Activated T-helper 2 cell treated with anti-CD3 and anti-CD28 coated beads, Interferon-gamma antibody, Interleukin-2, Interleukin-4, amounts not matched to agents 10 μg/mL and 5 μg/mL and 100 μg/mL, durations not matched to agents 14 hours and 24 hours and 36 hours (primary cell): ENCODE measurements at regions not wholly inside any gene's neighbourhood (a gene's known extent, or its start where the extent isn't known, plus 50 kb on each side); places are given as distances from the start of the nearest gene placed in this dataset.
A peak's percentile ranks its signal among the peaks of the same experiment; 100 is the strongest.
"Not testable (repeated sequence)": the region's sequence is repeated elsewhere in the genome, so short reads cannot be mapped to it uniquely, and the experiment has no call there.

Experiments used
- DNase-seq: peaks from one replicate; pipeline ENCODE4 v3.0.0; 2021; ENCODE audit warnings: low spot score
- H3K27ac Mint-ChIP-seq: one replicate; pipeline ENCODE4 v1.8.0; 2021; ENCODE audit warnings: mixed read lengths
- H3K27me3 Mint-ChIP-seq: one replicate; pipeline ENCODE4 v1.8.0; 2021; ENCODE audit warnings: low read depth, mixed read lengths
- H3K36me3 Mint-ChIP-seq: one replicate; pipeline ENCODE4 v1.8.0; 2021; ENCODE audit warnings: low read depth, mixed read lengths
- H3K4me1 Mint-ChIP-seq: one replicate; pipeline ENCODE4 v1.8.0; 2021; ENCODE audit warnings: low read depth, mixed read lengths
- H3K4me3 Mint-ChIP-seq: one replicate; pipeline ENCODE4 v1.8.0; 2021; ENCODE audit warnings: low read depth, mild to moderate bottlenecking, moderate library complexity, mixed read lengths
- H3K9me3 Mint-ChIP-seq: one replicate; pipeline ENCODE4 v1.8.0; 2021; ENCODE audit warnings: mixed read lengths
- intact Hi-C: fragments of 100-400 bp; cut with micrococcal nuclease; formaldehyde crosslinking; loops from one replicate; pipeline ENCODE4 v1.15.1; 2023

DNA sequence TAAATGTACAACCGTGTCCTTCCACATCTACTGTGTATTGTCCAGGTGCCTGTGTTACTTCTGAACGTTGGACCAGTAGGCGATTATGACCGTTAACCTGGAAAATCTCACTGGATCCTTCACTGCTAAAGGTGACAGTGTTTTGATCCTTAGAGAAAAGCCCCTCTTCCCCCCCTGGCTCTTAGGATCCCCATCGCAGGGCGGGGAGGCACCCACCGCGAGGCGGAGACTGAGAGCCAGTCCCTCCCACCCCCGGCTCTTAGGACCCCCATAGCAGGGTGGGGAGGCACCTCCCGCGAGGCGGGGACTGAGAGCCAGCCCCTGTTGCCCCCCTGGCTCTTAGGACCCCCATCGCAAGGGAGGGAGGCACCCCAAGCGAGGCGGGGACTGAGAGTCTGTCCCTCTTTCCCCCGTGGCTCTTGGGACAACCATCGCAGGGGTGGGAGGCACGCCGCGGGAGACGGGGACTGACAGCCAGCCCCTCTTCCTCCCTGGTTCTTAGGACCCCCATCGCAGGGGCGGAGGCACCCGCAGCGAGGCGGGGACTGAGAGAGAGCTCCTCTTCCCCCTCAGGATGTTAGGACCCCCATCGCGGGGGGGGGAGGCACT, 194.3 kb upstream of the PZP start:
- not testable (repeated sequence) for DNase-seq, H3K27ac Mint-ChIP-seq, H3K27me3 Mint-ChIP-seq

GRCh38 chr12:9396367-9396766, 188.2 kb upstream of the PZP start:
- H3K9me3 Mint-ChIP-seq, intact Hi-C loops, H3K4me3 Mint-ChIP-seq, H3K4me1 Mint-ChIP-seq, H3K36me3 Mint-ChIP-seq, H3K27ac Mint-ChIP-seq, DNase-seq: not testable (repeated sequence)
- peaks cover 13% of the 10 kb centered on the region for H3K27me3 Mint-ChIP-seq

More for the DNA sequence above, 194.3 kb upstream of the PZP start:
- intact Hi-C loops, H3K36me3 Mint-ChIP-seq, H3K4me3 Mint-ChIP-seq, H3K4me1 Mint-ChIP-seq, H3K9me3 Mint-ChIP-seq: not testable (repeated sequence)

GRCh38 chr12:9395220-9395619, 187.0 kb upstream of the PZP start:
- H3K4me3 Mint-ChIP-seq, H3K36me3 Mint-ChIP-seq, DNase-seq, intact Hi-C loops, H3K27ac Mint-ChIP-seq, H3K4me1 Mint-ChIP-seq, H3K9me3 Mint-ChIP-seq: not testable (repeated sequence)
- H3K27me3 Mint-ChIP-seq = peaks cover 16% of the 10 kb centered on the region

DNA sequence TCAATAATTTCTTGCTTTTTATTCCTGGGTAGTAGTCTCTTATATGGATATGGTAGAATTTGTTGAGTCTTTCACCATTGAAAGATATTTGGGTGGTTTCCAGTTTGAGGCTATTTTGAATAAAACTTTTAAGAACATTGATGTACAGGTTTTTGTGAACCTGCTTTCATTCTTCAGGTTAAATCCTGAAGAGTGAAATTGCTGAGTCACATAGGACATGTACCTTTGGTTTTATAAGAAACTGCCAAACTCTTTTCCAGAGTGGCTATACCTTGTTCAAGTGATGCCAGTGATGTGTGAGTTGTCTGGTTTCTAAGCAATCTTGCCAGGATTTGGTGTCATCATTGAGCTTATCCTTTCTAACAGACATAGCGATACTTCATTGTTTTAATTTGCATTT, 184.6 kb upstream of the PZP start:
- peaks cover 21% of the 10 kb centered on the region for H3K27me3 Mint-ChIP-seq
- H3K9me3 Mint-ChIP-seq = no peaks in the 10 kb centered on the region
- no peak overlapping the region for H3K4me3 Mint-ChIP-seq
- peaks cover 5% of the 10 kb centered on the region for H3K4me1 Mint-ChIP-seq
- no peak for DNase-seq
- H3K36me3 Mint-ChIP-seq = peaks cover 7% of the 10 kb centered on the region
- H3K27ac Mint-ChIP-seq = no peak overlapping the region
- intact Hi-C loops = no loop called here

DNA sequence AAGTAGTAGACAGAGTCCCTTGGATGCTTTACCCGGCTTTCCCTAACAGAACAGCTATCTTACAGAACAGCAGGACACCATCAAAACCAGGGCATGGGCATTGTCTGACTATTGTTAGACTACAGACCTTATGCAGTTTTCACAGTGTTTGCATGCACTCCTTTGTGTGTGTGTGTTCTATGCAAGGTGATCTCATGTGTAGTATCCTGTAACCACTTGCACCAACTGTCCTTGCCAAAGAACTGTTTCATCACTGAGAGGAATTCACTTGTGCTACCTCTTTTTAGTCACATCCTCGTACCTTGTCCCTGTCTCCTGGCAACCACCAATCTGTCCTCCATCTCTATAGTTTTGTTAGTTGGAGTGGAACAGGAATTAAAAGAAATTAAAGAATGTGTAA, 183.6 kb upstream of the PZP start:
- Mint-ChIP-seq H3K4me3 (no peak overlapping the region), H3K27ac (no peak overlapping the region), H3K4me1 (peaks cover 13% of the 10 kb centered on the region), H3K9me3 (no peaks in the 10 kb centered on the region), H3K27me3 (peaks cover 21% of the 10 kb centered on the region), H3K36me3 (peaks cover 6% of the 10 kb centered on the region)
- intact Hi-C loops = no loop called here
- DNase-seq = no peak

DNA sequence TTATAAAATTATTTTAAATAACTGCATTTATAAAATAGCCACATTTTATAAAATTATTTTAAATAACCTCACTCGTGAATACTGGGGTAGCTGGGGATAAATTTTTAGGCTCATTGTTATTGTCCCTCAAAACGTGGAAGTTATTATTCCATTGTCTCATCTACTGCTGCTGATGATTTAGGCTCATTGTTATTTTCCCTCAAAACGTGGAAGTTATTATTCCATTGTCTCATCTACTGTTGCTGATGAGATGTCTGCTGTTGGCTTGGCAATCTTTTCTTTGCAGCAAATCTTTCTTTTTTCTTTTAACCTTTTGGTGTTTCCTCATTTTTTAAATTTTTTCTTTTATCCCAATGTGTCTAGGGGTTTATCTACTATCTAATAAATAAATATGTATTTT, 182.6 kb upstream of the PZP start:
- intact Hi-C loops = no loop called here
- no peaks in the 10 kb centered on the region for H3K36me3 Mint-ChIP-seq
- H3K27ac Mint-ChIP-seq = no peak overlapping the region
- no peak for DNase-seq
- no peaks in the 10 kb centered on the region for H3K9me3 Mint-ChIP-seq
- peaks cover 13% of the 10 kb centered on the region for H3K4me1 Mint-ChIP-seq
- no peak overlapping the region for H3K4me3 Mint-ChIP-seq
- H3K27me3 Mint-ChIP-seq = peaks cover 22% of the 10 kb centered on the region

GRCh38 chr12:9389796-9390195, 181.6 kb upstream of the PZP start:
- H3K4me1 Mint-ChIP-seq = peaks cover 13% of the 10 kb centered on the region
- no peak overlapping the region for H3K4me3 Mint-ChIP-seq
- no peak overlapping the region for H3K27ac Mint-ChIP-seq
- intact Hi-C loops = no loop called here
- no peaks in the 10 kb centered on the region for H3K9me3 Mint-ChIP-seq
- no peaks in the 10 kb centered on the region for H3K36me3 Mint-ChIP-seq
- peaks cover 22% of the 10 kb centered on the region for H3K27me3 Mint-ChIP-seq
- DNase-seq = no peak

DNA sequence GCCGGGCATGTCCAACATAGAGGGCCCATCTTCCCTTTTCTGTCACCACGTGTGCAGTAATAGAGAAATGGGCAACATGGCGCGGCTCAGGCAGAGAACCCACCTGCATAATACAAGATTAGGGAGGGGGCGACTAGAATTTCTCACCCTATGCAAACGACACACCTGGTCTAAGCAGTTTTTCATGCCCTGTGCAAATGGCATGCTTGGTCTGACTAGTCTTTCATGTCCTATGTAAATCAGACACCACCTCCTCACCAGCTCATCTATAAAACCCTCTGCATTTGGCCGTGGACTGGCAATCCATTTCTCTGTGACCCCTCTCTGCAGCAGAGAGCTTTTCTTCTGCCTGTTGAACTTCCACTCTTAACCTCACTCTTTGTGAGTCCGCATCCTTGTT, 180.2 kb upstream of the PZP start:
- Mint-ChIP-seq H3K27me3 (peaks cover 20% of the 10 kb centered on the region), H3K27ac (no peak overlapping the region), H3K9me3 (no peaks in the 10 kb centered on the region), H3K4me3 (no peak overlapping the region), H3K36me3 (no peaks in the 10 kb centered on the region), H3K4me1 (peaks cover 13% of the 10 kb centered on the region)
- intact Hi-C loops = no loop called here
- DNase-seq = no peak

- intact Hi-C loops = loop anchor here (1.0 kb wide), 1 partner anchor 23 kb away; no protein-coding TSS in a partner anchor
- H3K36me3 Mint-ChIP-seq = no peaks in the 10 kb centered on the region
- H3K27me3 Mint-ChIP-seq = peaks cover 16% of the 10 kb centered on the region
- H3K4me1 Mint-ChIP-seq = peaks cover 13% of the 10 kb centered on the region
- no peaks in the 10 kb centered on the region for H3K9me3 Mint-ChIP-seq
- H3K4me3 Mint-ChIP-seq = no peak overlapping the region
- peak overlapping the region; percentile 26 for H3K27ac Mint-ChIP-seq
- no peak for DNase-seq
Measured at GRCh38 chr12:9387450-9387849, 179.3 kb upstream of the PZP start.

DNA sequence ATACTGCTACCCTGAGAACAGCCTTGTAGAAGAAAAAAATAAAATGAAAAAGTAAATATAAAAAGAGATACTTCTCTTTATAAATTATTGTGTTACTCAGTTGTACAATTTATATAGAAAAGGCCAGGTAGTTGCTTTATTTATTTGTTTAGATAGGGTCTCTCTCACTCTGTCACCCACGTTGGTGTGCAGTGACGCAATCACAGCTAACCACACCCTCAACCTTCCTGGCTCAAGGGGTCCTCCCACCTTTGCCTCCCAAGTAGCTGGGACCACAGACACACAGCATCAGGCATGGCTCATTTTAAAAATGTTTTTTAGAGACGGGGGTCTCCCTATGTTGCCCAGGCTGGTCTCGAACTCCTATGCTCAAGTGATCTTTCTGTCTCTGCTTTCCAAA, 175.4 kb upstream of the PZP start:
- no peak for DNase-seq
- peaks cover 2% of the 10 kb centered on the region for H3K27me3 Mint-ChIP-seq
- H3K36me3 Mint-ChIP-seq = no peaks in the 10 kb centered on the region
- intact Hi-C loops = no loop called here
- no peak overlapping the region for H3K27ac Mint-ChIP-seq
- peaks cover 10% of the 10 kb centered on the region for H3K4me1 Mint-ChIP-seq
- no peak overlapping the region for H3K4me3 Mint-ChIP-seq
- H3K9me3 Mint-ChIP-seq = no peaks in the 10 kb centered on the region

DNA sequence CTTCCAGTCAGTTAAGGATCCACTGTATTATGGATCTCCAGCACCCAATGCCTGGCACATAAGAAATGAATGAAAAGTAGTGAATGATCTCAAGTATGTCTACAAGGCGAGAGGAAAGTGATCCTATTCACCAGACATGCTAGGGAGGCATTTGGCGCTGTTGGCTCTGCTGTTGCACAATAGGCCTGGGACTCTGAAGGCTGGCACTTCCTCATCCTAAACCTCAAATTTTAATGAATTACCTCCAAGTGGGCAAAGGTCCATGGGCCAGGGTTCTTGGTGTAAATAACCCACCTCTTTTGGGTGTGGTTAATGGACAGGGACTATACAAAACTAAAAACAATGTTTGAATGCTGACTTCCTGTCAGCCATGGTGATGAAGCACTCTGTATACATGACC, 173.4 kb upstream of the PZP start:
- Mint-ChIP-seq H3K36me3 (no peaks in the 10 kb centered on the region), H3K9me3 (no peaks in the 10 kb centered on the region), H3K27me3 (peaks cover 8% of the 10 kb centered on the region), H3K27ac (no peak overlapping the region), H3K4me3 (no peak overlapping the region), H3K4me1 (no peaks in the 10 kb centered on the region)
- intact Hi-C loops = no loop called here
- DNase-seq = no peak

GRCh38 chr12:9380650-9381049, 172.5 kb upstream of the PZP start:
- DNase-seq = no peak
- H3K4me3 Mint-ChIP-seq = no peak overlapping the region
- no peaks in the 10 kb centered on the region for H3K4me1 Mint-ChIP-seq
- no peaks in the 10 kb centered on the region for H3K36me3 Mint-ChIP-seq
- H3K27me3 Mint-ChIP-seq = peaks cover 9% of the 10 kb centered on the region
- H3K9me3 Mint-ChIP-seq = no peaks in the 10 kb centered on the region
- no peak overlapping the region for H3K27ac Mint-ChIP-seq
- intact Hi-C loops = no loop called here

- Mint-ChIP-seq H3K4me3 (no peak overlapping the region), H3K27ac (no peak overlapping the region), H3K27me3 (peaks cover 16% of the 10 kb centered on the region), H3K4me1 (no peaks in the 10 kb centered on the region), H3K9me3 (no peaks in the 10 kb centered on the region), H3K36me3 (no peaks in the 10 kb centered on the region)
- DNase-seq = no peak
- intact Hi-C loops = no loop called here
Measured at GRCh38 chr12:9379023-9379742, 171.0 kb upstream of the PZP start.
